ENCODE measurements at regions not wholly inside any gene's neighbourhood (a gene's known extent, or its start where the extent isn't known, plus 50 kb on each side); places are given as distances from the start of the nearest gene placed in this dataset.

DNA sequence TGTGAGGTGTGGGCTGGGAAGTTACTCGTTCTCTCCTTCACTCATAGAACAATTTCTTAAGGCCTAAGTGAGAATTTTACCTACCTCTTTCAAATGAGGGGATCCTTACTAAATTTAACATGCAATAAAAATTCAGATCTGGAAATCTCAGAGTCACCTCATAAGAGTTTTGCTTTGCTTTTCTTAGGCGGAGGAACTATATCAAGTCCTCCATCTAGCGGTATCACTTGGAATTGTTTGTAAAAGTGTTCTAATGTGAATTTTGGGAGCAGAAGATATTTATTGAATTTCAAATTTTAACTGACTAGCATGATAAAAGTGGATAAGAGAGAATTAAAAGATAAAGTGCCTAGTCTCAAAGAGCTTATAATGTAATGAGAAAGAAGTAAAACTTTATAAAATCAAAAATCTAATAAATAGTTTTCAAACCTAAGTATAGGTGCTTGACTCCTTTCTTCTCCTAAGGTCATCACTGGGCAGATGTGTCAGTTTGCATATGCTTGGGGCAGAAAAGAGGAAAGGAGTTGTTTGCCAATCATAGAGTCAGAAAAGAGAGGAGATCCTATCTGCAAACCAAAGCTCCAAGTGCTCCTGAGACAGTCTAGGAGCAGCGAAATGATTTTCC, 145.7 kb upstream of the DAB2 start:
- H3K27ac ChIP-seq (ENCODE audit: low read depth, low read length) = no peak overlapping the region
- ChIA-PET CTCF (interaction anchor here (0.6 to 7.0 kb wide), 49 partner anchors 9 to 1325 kb away, joined by 3 to 106 read pairs (median 4); partner anchors contain the start of genes DAB2 and FYB1), POLR2A (no interaction called here)
- TF ChIP-seq, protein P1, sequence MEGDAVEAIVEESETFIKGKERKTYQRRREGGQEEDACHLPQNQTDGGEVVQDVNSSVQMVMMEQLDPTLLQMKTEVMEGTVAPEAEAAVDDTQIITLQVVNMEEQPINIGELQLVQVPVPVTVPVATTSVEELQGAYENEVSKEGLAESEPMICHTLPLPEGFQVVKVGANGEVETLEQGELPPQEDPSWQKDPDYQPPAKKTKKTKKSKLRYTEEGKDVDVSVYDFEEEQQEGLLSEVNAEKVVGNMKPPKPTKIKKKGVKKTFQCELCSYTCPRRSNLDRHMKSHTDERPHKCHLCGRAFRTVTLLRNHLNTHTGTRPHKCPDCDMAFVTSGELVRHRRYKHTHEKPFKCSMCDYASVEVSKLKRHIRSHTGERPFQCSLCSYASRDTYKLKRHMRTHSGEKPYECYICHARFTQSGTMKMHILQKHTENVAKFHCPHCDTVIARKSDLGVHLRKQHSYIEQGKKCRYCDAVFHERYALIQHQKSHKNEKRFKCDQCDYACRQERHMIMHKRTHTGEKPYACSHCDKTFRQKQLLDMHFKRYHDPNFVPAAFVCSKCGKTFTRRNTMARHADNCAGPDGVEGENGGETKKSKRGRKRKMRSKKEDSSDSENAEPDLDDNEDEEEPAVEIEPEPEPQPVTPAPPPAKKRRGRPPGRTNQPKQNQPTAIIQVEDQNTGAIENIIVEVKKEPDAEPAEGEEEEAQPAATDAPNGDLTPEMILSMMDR (IDR thresholded peaks at IDR 0.05; ENCODE audit: low read depth, low read length) = peak; percentile 78
- no peaks in the 10 kb centered on the region for H3K9me3 ChIP-seq (ENCODE audit: control insufficient read depth, insufficient read depth, low read length)
- H3K4me3 ChIP-seq (ENCODE audit: low read depth, low read length) = no peak overlapping the region
- H3K27me3 ChIP-seq (ENCODE audit: control insufficient read depth, insufficient read depth, low read length) = peaks cover 6% of the 10 kb centered on the region
- DNase-seq (ENCODE audit: low read depth, low spot score) = no peak

DNA sequence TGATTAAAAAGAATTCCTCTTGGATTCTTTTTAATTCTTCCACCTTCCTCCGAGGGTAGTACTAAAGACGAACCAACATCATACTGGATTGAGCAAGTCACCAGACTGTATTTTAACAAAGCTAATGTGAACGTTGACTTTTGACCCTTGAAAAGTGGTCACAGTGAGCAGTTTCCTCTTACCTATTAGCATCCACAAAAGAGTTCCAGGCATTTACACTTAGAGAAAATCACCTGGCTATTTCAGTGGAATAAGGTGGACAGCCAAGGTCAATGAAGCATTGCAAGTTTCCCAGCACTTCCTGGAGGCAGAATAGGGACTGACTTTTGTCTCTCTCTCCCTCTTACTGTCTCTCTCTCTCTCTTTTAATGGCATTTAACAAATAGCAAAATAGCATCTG, 145.1 kb upstream of the DAB2 start:
- Histone ChIP-seq H3K4me3 (ENCODE audit: low read depth, low read length) (no peak overlapping the region), H3K9me3 (ENCODE audit: control insufficient read depth, insufficient read depth, low read length) (no peaks in the 10 kb centered on the region), H3K27me3 (ENCODE audit: control insufficient read depth, insufficient read depth, low read length) (peaks cover 6% of the 10 kb centered on the region), H3K27ac (ENCODE audit: low read depth, low read length) (no peak overlapping the region)
- ChIA-PET CTCF (interaction anchor here (0.6 to 6.5 kb wide), 6 partner anchors 9 to 969 kb away, joined by 3 to 106 read pairs (median 7); partner anchors contain the start of gene FYB1), POLR2A (no interaction called here)
- TF ChIP-seq, protein P1 (IDR thresholded peaks at IDR 0.05; ENCODE audit: low read depth, low read length) = no peak
- no peak for DNase-seq (ENCODE audit: low read depth, low spot score)

- ChIA-PET POLR2A (interaction anchor here (0.6 to 1.2 kb wide), 2 partner anchors 142 to 419 kb away, joined by 3 to 6 read pairs; partner anchors contain the start of gene DAB2), CTCF (interaction anchor here (1.5 to 2.4 kb wide), 2 partner anchors 191 to 350 kb away, joined by 9 to 21 read pairs; no protein-coding TSS in a partner anchor)
- no peaks in the 10 kb centered on the region for H3K9me3 ChIP-seq (ENCODE audit: control insufficient read depth, insufficient read depth, low read length)
- H3K27me3 ChIP-seq (ENCODE audit: control insufficient read depth, insufficient read depth, low read length) = no peaks in the 10 kb centered on the region
- H3K4me3 ChIP-seq (ENCODE audit: low read depth, low read length) = no peak overlapping the region
- TF ChIP-seq, protein P1 (IDR thresholded peaks at IDR 0.05; ENCODE audit: low read depth, low read length) = no peak
- DNase-seq (ENCODE audit: low read depth, low spot score) = no peak
- H3K27ac ChIP-seq (ENCODE audit: low read depth, low read length) = no peak overlapping the region
Measured at GRCh38 chr5:39566891-39567290, 142.1 kb upstream of the DAB2 start.

- Histone ChIP-seq H3K9me3 (ENCODE audit: control insufficient read depth, insufficient read depth, low read length) (no peaks in the 10 kb centered on the region), H3K4me3 (ENCODE audit: low read depth, low read length) (no peak overlapping the region), H3K27ac (ENCODE audit: low read depth, low read length) (no peak overlapping the region), H3K27me3 (ENCODE audit: control insufficient read depth, insufficient read depth, low read length) (no peaks in the 10 kb centered on the region)
- TF ChIP-seq, protein P1 (IDR thresholded peaks at IDR 0.05; ENCODE audit: low read depth, low read length) = no peak
- CTCF ChIA-PET = interaction anchor here (1.5 to 2.4 kb wide), 3 partner anchors 190 to 485 kb away, joined by 3 to 21 read pairs (median 9); no protein-coding TSS in a partner anchor
- no peak for DNase-seq (ENCODE audit: low read depth, low spot score)
- POLR2A ChIA-PET = interaction anchor here (0.6 to 1.2 kb wide), 2 partner anchors 141 to 418 kb away, joined by 3 to 6 read pairs; partner anchors contain the start of gene DAB2
Measured at GRCh38 chr5:39566029-39566428, 141.2 kb upstream of the DAB2 start.

- H3K27ac ChIP-seq (ENCODE audit: low read depth, low read length) = no peak overlapping the region
- ChIA-PET CTCF (interaction anchor here (1.1 kb wide), 2 partner anchors 14 to 185 kb away, joined by 4 to 7 read pairs; no protein-coding TSS in a partner anchor), POLR2A (no interaction called here)
- peaks cover 3% of the 10 kb centered on the region for H3K27me3 ChIP-seq (ENCODE audit: control insufficient read depth, insufficient read depth, low read length)
- no peaks in the 10 kb centered on the region for H3K9me3 ChIP-seq (ENCODE audit: control insufficient read depth, insufficient read depth, low read length)
- no peak overlapping the region for H3K4me3 ChIP-seq (ENCODE audit: low read depth, low read length)
- TF ChIP-seq, protein P1 (IDR thresholded peaks at IDR 0.05; ENCODE audit: low read depth, low read length) = no peak
- DNase-seq (ENCODE audit: low read depth, low spot score) = no peak
Measured at GRCh38 chr5:39561421-39561820, 136.6 kb upstream of the DAB2 start.

All from AG04450 (cell line).